ENCODE measurements at regions not wholly inside any gene's neighbourhood (a gene's known extent, or its start where the extent isn't known, plus 50 kb on each side); places are given as distances from the start of the nearest gene placed in this dataset.

DNA sequence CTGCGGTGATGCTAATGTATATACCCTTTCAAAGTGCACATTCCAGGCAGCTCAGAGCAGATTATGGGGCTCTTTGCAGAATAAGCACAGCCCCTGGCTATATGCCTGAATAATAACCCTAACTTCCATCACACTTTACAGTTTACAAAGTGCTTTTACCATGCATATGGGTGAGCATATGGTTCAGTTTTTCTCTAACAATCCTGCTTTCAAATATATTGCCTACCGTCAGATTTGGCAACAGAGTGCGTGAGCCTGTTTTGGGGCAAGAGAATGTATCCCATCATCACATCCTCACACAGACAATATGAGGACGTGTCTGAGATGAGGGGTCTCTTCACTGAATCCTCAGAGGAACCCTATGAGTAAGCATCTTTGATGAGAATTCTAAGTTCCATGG is 162.8 kb upstream of the VCX start:
- TF ChIP-seq, protein P1, sequence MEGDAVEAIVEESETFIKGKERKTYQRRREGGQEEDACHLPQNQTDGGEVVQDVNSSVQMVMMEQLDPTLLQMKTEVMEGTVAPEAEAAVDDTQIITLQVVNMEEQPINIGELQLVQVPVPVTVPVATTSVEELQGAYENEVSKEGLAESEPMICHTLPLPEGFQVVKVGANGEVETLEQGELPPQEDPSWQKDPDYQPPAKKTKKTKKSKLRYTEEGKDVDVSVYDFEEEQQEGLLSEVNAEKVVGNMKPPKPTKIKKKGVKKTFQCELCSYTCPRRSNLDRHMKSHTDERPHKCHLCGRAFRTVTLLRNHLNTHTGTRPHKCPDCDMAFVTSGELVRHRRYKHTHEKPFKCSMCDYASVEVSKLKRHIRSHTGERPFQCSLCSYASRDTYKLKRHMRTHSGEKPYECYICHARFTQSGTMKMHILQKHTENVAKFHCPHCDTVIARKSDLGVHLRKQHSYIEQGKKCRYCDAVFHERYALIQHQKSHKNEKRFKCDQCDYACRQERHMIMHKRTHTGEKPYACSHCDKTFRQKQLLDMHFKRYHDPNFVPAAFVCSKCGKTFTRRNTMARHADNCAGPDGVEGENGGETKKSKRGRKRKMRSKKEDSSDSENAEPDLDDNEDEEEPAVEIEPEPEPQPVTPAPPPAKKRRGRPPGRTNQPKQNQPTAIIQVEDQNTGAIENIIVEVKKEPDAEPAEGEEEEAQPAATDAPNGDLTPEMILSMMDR (IDR thresholded peaks at IDR 0.05) = no peak
- TF ChIP-seq POLR2A (IDR thresholded peaks at IDR 0.05) = no peak
